ENCODE measurements at regions not wholly inside any gene's neighbourhood (a gene's known extent, or its start where the extent isn't known, plus 50 kb on each side); places are given as distances from the start of the nearest gene placed in this dataset.

GRCh38 chr13:67857581-67858310 lies 627.6 kb upstream of the PCDH9 start:
- no peak for DNase-seq

GRCh38 chr13:67856955-67857354 lies 626.8 kb upstream of the PCDH9 start:
- DNase-seq: no peak

GRCh38 chr13:67855741-67856238 lies 625.7 kb upstream of the PCDH9 start:
- no peak for DNase-seq

GRCh38 chr13:67854990-67855389 lies 624.9 kb upstream of the PCDH9 start:
- no peak for DNase-seq

GRCh38 chr13:67844574-67844973 lies 614.4 kb upstream of the PCDH9 start:
- no peak for DNase-seq

- DNase-seq: peak; percentile 5
These were observed 610.9 kb upstream of the PCDH9 start for GRCh38 chr13:67841071-67841470.

GRCh38 chr13:67833564-67833963 lies 603.4 kb upstream of the PCDH9 start:
- DNase-seq: peak; percentile 54

GRCh38 chr13:67829641-67830040 lies 599.5 kb upstream of the PCDH9 start:
- no peak for DNase-seq

- no peak for DNase-seq
These were observed 597.9 kb upstream of the PCDH9 start for GRCh38 chr13:67827992-67828391.

GRCh38 chr13:67821606-67822005 lies 591.5 kb upstream of the PCDH9 start:
- DNase-seq: peak; percentile 54

- DNase-seq: peak; percentile 77
These were observed 576.7 kb upstream of the PCDH9 start for GRCh38 chr13:67806796-67807195.

GRCh38 chr13:67803118-67803517 lies 573.0 kb upstream of the PCDH9 start:
- no peak for DNase-seq

GRCh38 chr13:67792151-67792676 lies 562.1 kb upstream of the PCDH9 start:
- peak; percentile 37 for DNase-seq

GRCh38 chr13:67791047-67791446 lies 560.9 kb upstream of the PCDH9 start:
- no peak for DNase-seq

GRCh38 chr13:67776151-67776550 lies 546.0 kb upstream of the PCDH9 start:
- DNase-seq: no peak

GRCh38 chr13:67775359-67775758 lies 545.2 kb upstream of the PCDH9 start:
- DNase-seq: no peak

- DNase-seq: no peak
These were observed 542.8 kb upstream of the PCDH9 start for GRCh38 chr13:67772807-67773453.

- DNase-seq: no peak
These were observed 541.0 kb upstream of the PCDH9 start for GRCh38 chr13:67771106-67771505.

- DNase-seq: no peak
These were observed 539.8 kb upstream of the PCDH9 start for GRCh38 chr13:67769987-67770341.

GRCh38 chr13:67769063-67769986 lies 539.2 kb upstream of the PCDH9 start:
- DNase-seq: no peak

- DNase-seq: no peak
These were observed 533.8 kb upstream of the PCDH9 start for GRCh38 chr13:67763984-67764383.

GRCh38 chr13:67763384-67763783 lies 533.2 kb upstream of the PCDH9 start:
- DNase-seq: no peak

GRCh38 chr13:67758975-67759374 lies 528.8 kb upstream of the PCDH9 start:
- DNase-seq: no peak

Data from OCI-M1 (cell line).